ENCODE measurements at regions not wholly inside any gene's neighbourhood (a gene's known extent, or its start where the extent isn't known, plus 50 kb on each side); places are given as distances from the start of the nearest gene placed in this dataset.
"Not testable (repeated sequence)": the region's sequence is repeated elsewhere in the genome, so short reads cannot be mapped to it uniquely, and the experiment has no call there.

GRCh38 chr5:98016771-98017170, 756.7 kb upstream of the RGMB start:
- DNase-seq (ENCODE audit: low read depth), result peak; percentile 29

DNA sequence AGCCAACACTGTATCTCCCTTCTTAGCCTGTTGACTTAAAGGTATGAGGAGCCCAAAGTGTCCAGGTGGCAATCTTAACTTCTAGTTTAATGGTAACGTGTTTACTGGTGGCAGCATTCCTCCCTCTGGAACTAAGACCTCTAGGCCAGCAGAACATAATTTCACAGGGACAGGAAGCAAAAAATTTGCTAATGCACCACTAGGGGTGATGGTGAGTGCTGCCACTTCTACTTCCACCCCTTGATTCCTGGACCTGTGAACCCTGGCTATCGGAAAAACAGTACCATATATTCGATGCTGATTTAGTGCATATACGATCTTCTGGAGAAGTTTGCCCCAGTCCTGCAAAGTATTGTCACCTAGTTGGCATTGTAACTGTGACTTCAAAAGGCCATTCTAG, 743.2 kb upstream of the RGMB start:
- not testable (repeated sequence) for H3K4me3 ChIP-seq (replicated peaks; ENCODE audit: low read depth, low read length); DNase-seq (ENCODE audit: low read depth)
- peak; percentile 11 for TF ChIP-seq CTCF (IDR thresholded peaks at IDR 0.05; ENCODE audit: low read length, missing control alignments)

More at GRCh38 chr5:98016771-98017170, 756.7 kb upstream of the RGMB start:
- no peak overlapping the region for H3K4me3 ChIP-seq (replicated peaks; ENCODE audit: low read depth, low read length)
- no peak for TF ChIP-seq CTCF (IDR thresholded peaks at IDR 0.05; ENCODE audit: low read length, missing control alignments)

- not testable (repeated sequence) for H3K4me3 ChIP-seq (replicated peaks; ENCODE audit: low read depth, low read length); DNase-seq (ENCODE audit: low read depth)
Measured at GRCh38 chr5:98031036-98031435, 742.4 kb upstream of the RGMB start.

DNA sequence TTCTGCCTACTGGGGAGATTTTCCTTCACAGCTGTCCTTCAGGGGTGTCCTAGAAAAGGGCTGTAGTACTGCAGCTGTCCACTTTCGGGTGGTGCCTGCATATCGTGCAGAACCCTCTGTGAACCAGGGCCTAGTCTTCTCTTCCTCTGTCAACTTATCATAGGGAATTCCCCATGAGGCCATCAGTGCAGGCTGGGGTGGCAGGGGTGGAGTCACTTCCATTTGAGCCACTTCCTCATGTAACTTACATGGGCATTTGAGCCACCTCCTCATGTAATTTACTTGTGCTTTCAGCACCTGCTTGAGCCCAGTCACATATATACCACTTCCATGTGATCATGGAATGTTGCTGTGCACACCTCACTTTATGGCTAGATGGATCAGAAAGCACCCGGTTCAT, 742.0 kb upstream of the RGMB start:
- H3K4me3 ChIP-seq (replicated peaks; ENCODE audit: low read depth, low read length), result no peak overlapping the region
- no peak for TF ChIP-seq CTCF (IDR thresholded peaks at IDR 0.05; ENCODE audit: low read length, missing control alignments)
- DNase-seq (ENCODE audit: low read depth), result no peak

- DNase-seq (ENCODE audit: low read depth), result no peak
- no peak for TF ChIP-seq CTCF (IDR thresholded peaks at IDR 0.05; ENCODE audit: low read length, missing control alignments)
- no peak overlapping the region for H3K4me3 ChIP-seq (replicated peaks; ENCODE audit: low read depth, low read length)
Measured at GRCh38 chr5:98031926-98032325, 741.5 kb upstream of the RGMB start.

DNA sequence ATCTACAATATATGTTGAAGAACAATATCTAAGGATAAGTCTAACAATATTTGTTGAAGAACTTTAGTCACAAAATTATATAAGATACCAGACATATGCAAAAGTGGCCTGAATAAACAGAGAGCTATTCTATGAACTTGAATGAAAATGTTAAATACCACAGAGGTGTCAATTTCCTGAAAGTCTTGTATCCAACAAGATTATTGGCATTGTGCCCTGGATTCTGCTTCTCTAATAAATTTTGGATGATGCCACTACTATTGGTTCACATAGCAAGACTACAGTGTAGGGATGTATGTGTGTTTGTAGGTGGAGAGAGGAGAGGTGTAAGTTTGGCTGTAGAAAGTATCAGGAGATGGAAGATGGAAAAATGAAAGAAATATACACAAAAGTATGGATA, 731.8 kb upstream of the RGMB start:
- TF ChIP-seq CTCF (IDR thresholded peaks at IDR 0.05; ENCODE audit: low read length, missing control alignments), result no peak
- peak; percentile 21 for DNase-seq (ENCODE audit: low read depth)
- H3K4me3 ChIP-seq (replicated peaks; ENCODE audit: low read depth, low read length), result no peak overlapping the region

GRCh38 chr5:98042521-98042920, 730.9 kb upstream of the RGMB start:
- DNase-seq (ENCODE audit: low read depth), result no peak
- no peak overlapping the region for H3K4me3 ChIP-seq (replicated peaks; ENCODE audit: low read depth, low read length)
- no peak for TF ChIP-seq CTCF (IDR thresholded peaks at IDR 0.05; ENCODE audit: low read length, missing control alignments)

- DNase-seq (ENCODE audit: low read depth), result no peak
- TF ChIP-seq CTCF (IDR thresholded peaks at IDR 0.05; ENCODE audit: low read length, missing control alignments), result no peak
- no peak overlapping the region for H3K4me3 ChIP-seq (replicated peaks; ENCODE audit: low read depth, low read length)
Measured at GRCh38 chr5:98042961-98043360, 730.5 kb upstream of the RGMB start.

Data from fibroblast of pulmonary artery (primary cell).